ENCODE measurements at regions not wholly inside any gene's neighbourhood (a gene's known extent, or its start where the extent isn't known, plus 50 kb on each side); places are given as distances from the start of the nearest gene placed in this dataset.

DNA sequence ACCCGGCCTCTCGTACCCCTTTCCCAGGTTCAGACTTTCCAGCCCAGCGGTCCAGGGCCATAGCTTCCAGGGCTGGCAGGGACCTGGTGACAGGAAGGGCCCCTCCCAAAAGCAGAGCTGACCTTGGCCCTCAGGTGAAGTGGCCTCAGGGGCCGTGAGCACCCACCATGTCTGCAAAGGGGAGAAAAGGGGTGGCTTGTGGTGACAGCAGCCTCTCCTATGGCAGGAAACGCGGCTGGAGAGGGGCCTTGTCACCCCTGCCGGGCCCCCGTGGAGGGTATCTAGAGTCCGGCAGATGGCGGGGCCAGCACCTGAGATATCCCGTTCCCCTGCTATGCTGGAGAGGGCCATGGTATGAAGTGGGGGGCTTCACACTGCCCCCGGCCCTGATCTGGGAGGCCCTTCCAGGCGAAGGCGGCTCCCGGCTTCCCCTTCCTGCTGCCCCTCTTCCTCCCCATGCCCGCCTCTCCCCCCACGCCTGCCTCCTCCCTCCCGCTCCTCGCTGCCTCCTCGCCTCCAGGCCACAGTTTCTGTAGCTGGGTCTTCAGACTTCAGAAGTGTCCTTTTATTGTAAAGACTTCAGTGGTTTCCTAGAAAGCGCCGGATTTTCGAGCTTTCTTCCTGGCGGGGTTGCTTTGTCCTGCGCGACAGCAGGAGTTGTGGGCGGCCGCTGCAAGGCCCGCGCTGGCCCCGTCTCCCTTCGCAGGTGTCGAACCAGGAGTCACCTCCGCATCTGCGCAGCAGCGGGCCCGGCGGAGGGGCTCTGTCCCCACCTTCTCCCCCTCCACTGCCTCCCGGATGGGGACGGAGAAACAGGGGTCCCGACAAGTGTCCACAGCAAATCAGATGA, 240.5 kb upstream of the MYT1L start:
- no peak overlapping the region for H3K27ac ChIP-seq
- H3K9me3 ChIP-seq, result no peaks in the 10 kb centered on the region
- WGBS, 2 donors, result 90 to 95% methylated on average over 41 of the region's 41 CpGs
- no peaks in the 10 kb centered on the region for H3K27me3 ChIP-seq
- H3K4me1 ChIP-seq, result peaks cover 0 to under 1% (median 0%) of the 10 kb centered on the region in 4 donors
- H3K36me3 ChIP-seq, result no peaks in the 10 kb centered on the region
- no peak for TF ChIP-seq POLR2AphosphoS5 (IDR thresholded peaks at IDR 0.05)
- no peak for TF ChIP-seq POLR2A (IDR thresholded peaks at IDR 0.05)
- TF ChIP-seq, protein P1, sequence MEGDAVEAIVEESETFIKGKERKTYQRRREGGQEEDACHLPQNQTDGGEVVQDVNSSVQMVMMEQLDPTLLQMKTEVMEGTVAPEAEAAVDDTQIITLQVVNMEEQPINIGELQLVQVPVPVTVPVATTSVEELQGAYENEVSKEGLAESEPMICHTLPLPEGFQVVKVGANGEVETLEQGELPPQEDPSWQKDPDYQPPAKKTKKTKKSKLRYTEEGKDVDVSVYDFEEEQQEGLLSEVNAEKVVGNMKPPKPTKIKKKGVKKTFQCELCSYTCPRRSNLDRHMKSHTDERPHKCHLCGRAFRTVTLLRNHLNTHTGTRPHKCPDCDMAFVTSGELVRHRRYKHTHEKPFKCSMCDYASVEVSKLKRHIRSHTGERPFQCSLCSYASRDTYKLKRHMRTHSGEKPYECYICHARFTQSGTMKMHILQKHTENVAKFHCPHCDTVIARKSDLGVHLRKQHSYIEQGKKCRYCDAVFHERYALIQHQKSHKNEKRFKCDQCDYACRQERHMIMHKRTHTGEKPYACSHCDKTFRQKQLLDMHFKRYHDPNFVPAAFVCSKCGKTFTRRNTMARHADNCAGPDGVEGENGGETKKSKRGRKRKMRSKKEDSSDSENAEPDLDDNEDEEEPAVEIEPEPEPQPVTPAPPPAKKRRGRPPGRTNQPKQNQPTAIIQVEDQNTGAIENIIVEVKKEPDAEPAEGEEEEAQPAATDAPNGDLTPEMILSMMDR (IDR thresholded peaks at IDR 0.05), result no peak
- TF ChIP-seq EP300 (IDR thresholded peaks at IDR 0.05), result no peak
- no peak for DNase-seq
- intact Hi-C loops (cut with DNase I), result no loop called here
- no peak overlapping the region for H3K4me3 ChIP-seq

DNA sequence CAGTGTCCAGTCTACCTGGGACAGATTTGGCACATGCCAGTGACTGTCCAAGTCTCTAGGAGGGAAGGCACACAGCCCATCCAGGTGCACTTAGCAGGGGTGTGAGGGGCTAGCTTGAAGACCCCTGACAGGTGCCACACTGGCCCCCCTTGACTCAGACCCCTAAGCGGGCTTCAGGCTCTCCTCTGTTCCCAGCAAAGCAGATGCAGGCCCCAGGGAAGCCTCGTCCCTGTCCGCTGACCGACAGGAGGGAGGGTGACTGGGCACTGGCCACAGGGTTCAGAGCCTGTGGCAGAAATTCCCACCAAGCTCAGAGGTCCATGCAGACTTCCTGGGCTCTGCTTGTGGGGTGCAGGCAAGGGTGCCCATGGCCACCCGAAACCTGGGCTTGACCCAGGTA, 239.8 kb upstream of the MYT1L start:
- DNase-seq, result no peak
- no peaks in the 10 kb centered on the region for H3K4me1 ChIP-seq
- H3K36me3 ChIP-seq, result no peaks in the 10 kb centered on the region
- no peak overlapping the region for H3K27ac ChIP-seq
- H3K4me3 ChIP-seq, result no peak overlapping the region
- no peaks in the 10 kb centered on the region for H3K27me3 ChIP-seq
- WGBS, 2 donors, result 90 to 93% methylated on average over 5 of the region's 5 CpGs
- no peaks in the 10 kb centered on the region for H3K9me3 ChIP-seq
- intact Hi-C loops (cut with DNase I), result no loop called here
- TF ChIP-seq, protein P1 (IDR thresholded peaks at IDR 0.05), result no peak
- TF ChIP-seq EP300 (IDR thresholded peaks at IDR 0.05), result no peak
- no peak for TF ChIP-seq POLR2AphosphoS5 (IDR thresholded peaks at IDR 0.05)
- TF ChIP-seq POLR2A (IDR thresholded peaks at IDR 0.05), result no peak

DNA sequence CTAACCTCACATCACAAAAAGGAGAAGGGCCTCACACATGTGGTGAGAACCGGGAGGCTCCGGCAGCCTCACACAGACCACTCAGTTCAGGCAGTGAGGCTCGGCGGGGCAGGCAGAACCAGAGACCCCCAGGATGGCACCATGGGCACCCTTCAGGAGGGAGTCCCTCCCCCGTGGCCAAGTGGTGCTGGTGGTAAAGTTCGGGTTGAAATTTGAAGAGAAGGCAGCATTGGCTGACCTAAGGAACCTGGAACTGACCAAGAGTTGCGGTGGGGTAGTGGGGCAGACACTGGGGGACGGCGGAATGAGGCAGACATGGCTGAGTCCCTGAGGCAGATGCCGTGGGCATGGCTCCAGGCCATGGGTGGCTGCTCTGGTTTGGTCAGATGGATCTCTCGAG, 239.3 kb upstream of the MYT1L start:
- no peak for TF ChIP-seq EP300 (IDR thresholded peaks at IDR 0.05)
- no peak for TF ChIP-seq POLR2AphosphoS5 (IDR thresholded peaks at IDR 0.05)
- no peak for TF ChIP-seq POLR2A (IDR thresholded peaks at IDR 0.05)
- TF ChIP-seq, protein P1 (IDR thresholded peaks at IDR 0.05), result no peak
- intact Hi-C loops (cut with DNase I), result no loop called here
- no peak overlapping the region for H3K4me3 ChIP-seq
- DNase-seq, result no peak
- WGBS, 2 donors, result 87 to 89% methylated on average over 11 of the region's 11 CpGs
- no peaks in the 10 kb centered on the region for H3K9me3 ChIP-seq
- H3K36me3 ChIP-seq, result no peaks in the 10 kb centered on the region
- no peaks in the 10 kb centered on the region for H3K4me1 ChIP-seq
- no peaks in the 10 kb centered on the region for H3K27me3 ChIP-seq
- H3K27ac ChIP-seq, result no peak overlapping the region

DNA sequence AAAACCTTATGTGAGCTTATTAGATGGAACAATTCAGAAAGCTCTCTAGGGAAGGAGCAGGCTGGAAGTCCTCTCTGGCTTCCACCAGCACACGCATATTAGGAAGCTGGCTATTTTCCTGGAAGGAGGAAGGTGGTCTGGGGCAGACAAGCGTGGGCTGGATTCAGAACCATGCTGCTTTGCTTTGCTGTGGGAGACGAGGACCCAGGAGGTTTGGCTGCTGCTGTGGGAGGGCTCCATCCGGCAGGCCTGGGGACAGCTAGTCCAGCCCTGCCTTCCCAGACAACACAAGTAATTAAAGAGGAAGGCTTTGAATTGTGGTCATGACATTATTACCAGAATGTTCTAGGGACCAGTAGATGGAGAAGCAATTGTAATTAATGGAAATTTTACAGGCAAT, 238.8 kb upstream of the MYT1L start:
- intact Hi-C loops (cut with DNase I), result no loop called here
- no peaks in the 10 kb centered on the region for H3K27me3 ChIP-seq
- no peak overlapping the region for H3K4me3 ChIP-seq
- no peaks in the 10 kb centered on the region for H3K36me3 ChIP-seq
- H3K4me1 ChIP-seq, result no peaks in the 10 kb centered on the region
- 80 to 82% methylated on average over 4 of the region's 4 CpGs for WGBS, 2 donors
- H3K9me3 ChIP-seq, result no peaks in the 10 kb centered on the region
- no peak overlapping the region for H3K27ac ChIP-seq
- TF ChIP-seq POLR2A (IDR thresholded peaks at IDR 0.05), result no peak
- TF ChIP-seq EP300 (IDR thresholded peaks at IDR 0.05), result no peak
- no peak for DNase-seq

DNA sequence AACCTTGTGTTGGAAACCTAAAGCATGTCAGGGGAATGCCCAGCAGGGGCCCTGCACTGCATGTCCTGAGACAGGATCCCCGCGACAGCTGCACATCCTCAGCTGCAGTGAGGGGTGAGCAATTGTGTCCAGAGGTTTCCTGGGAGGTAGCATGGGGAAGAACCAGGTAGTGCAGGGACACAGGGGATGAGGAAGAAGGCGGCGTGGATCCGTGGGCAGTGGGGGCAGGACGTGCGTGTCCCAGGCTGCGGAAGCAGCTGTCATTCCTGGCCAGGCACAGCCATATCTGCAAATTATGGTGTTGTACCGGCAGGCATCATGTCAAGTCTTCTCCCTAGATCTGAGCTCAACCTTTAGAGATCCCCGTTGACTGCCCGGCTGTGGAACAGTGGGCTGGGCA, 238.2 kb upstream of the MYT1L start:
- intact Hi-C loops (cut with DNase I), result no loop called here
- Histone ChIP-seq H3K27me3 (no peaks in the 10 kb centered on the region), H3K4me1 (no peaks in the 10 kb centered on the region), H3K27ac (no peak overlapping the region), H3K4me3 (no peak overlapping the region), H3K9me3 (no peaks in the 10 kb centered on the region), H3K36me3 (no peaks in the 10 kb centered on the region)
- WGBS, 2 donors, result 94% methylated on average over 11 of the region's 11 CpGs
- DNase-seq, result no peak
- TF ChIP-seq, protein P1 (IDR thresholded peaks at IDR 0.05), result no peak
- TF ChIP-seq POLR2AphosphoS5 (IDR thresholded peaks at IDR 0.05) (no peak), POLR2A (IDR thresholded peaks at IDR 0.05) (no peak), EP300 (IDR thresholded peaks at IDR 0.05) (no peak)

All from sigmoid colon (tissue), 6 donors.